HCT116 (cell line): ENCODE measurements at regions not wholly inside any gene's neighbourhood (a gene's known extent, or its start where the extent isn't known, plus 50 kb on each side); places are given as distances from the start of the nearest gene placed in this dataset.

ENCODE experiments used
- ATAC-seq: fragments of 200-7000 bp; cut with Tn5 transposase; 2 replicates; pipeline ENCODE4 v1.9.1; 2020; ENCODE audit warnings: mild to moderate bottlenecking, moderate library complexity
- BruUV-seq: library from RNA; stranded (reverse); fragments of 400-500 nt; replicated peaks from 2 replicates; lab custom pipeline; 2021; lab: Mats Ljungman, UMichigan
- CTCF ChIA-PET: fragments of 300-600 bp; sonication (Branson Sonifier 250); formaldehyde crosslinking; loops from one replicate; lab custom pipeline; 2021; ENCODE audit warnings: antibody characterized with exemption; lab: Charles Lee
- POLR2A ChIA-PET: fragments of 300-600, 350-600 bp; sonication (Branson Sonifier 250); formaldehyde crosslinking; loops from one replicate; lab custom pipeline; 2021; ENCODE audit warnings: antibody characterized with exemption; lab: Charles Lee
- RAD21 ChIA-PET, 2 experiments: fragments of 300-600 bp; sonication (Branson Sonifier 250); formaldehyde crosslinking; loops; one replicate each; lab custom pipeline; 2023; ENCODE audit warnings: low total read pairs in 2 of 2; ENCODE audit not compliant: uncharacterized antibody in 2 of 2, unreplicated experiment in 2 of 2, low non-redundant PET in 1 of 2; lab: Charles Lee
- DNase-seq: peaks from one replicate; pipeline ENCODE4 v3.0.0-alpha.2; 2010; ENCODE audit warnings: low read depth, low spot score
- H2AFZ ChIP-seq: fragments of 200-600 bp; shearing (Covaris generic), sonication (generic); 2 replicates; pipeline ENCODE4 v1.6.1; 2017; ENCODE audit warnings: low read depth, mixed run types, mixed read lengths, antibody characterized with exemption, low read length; ENCODE audit not compliant: poor library complexity, severe bottlenecking
- H3K27ac ChIP-seq: 2 replicates; pipeline ENCODE4 v1.5.1; 2012; ENCODE audit warnings: low read depth, low read length
- H3K27me3 ChIP-seq: fragments of 200-600 bp; sonication (generic); 2 replicates; pipeline ENCODE4 v1.6.1; 2016; ENCODE audit warnings: mixed run types, low read length, mixed read lengths; ENCODE audit not compliant: insufficient read depth
- H3K36me3 ChIP-seq, 2 experiments: fragments of 200-500 bp in 1 of 2; fragments of 200-600 bp in 1 of 2; sonication (Bioruptor generic) in 1 of 2; sonication (generic) in 1 of 2; 2 replicates each; pipeline versions ENCODE4 v1.5.1 to v1.6.1; 2014 to 2016; ENCODE audit warnings: low read length in 2 of 2, inconsistent platforms in 1 of 2, mixed read lengths in 1 of 2, mixed run types in 1 of 2; ENCODE audit not compliant: insufficient read depth in 2 of 2, control insufficient read depth in 1 of 2
- H3K4me1 ChIP-seq, 2 experiments: fragments of 200-600 bp in 1 of 2; sonication (generic) in 1 of 2; 2 replicates each; pipeline versions ENCODE4 v1.5.1 to v1.6.1; 2012 to 2017; ENCODE audit warnings: low read length in 2 of 2, inconsistent platforms in 1 of 2, mild to moderate bottlenecking in 1 of 2, mixed read lengths in 1 of 2, mixed run types in 1 of 2, moderate library complexity in 1 of 2; ENCODE audit not compliant: insufficient read depth in 2 of 2, control insufficient read depth in 1 of 2
- H3K4me2 ChIP-seq: fragments of 200-600 bp; sonication (generic); 2 replicates; pipeline ENCODE4 v1.6.1; 2017; ENCODE audit warnings: mixed run types, low read length, mixed read lengths
- H3K4me3 ChIP-seq, 2 experiments: fragments of 200-600 bp in 1 of 2; sonication (generic) in 1 of 2; replicated peaks in 1 of 2; 2 replicates each; pipeline ENCODE4 v1.5.1; 2011 to 2016; ENCODE audit warnings: low read length in 2 of 2, control low read depth in 1 of 2, low read depth in 1 of 2, mild to moderate bottlenecking in 1 of 2, mixed read lengths in 1 of 2, mixed run types in 1 of 2
- H3K79me2 ChIP-seq: fragments of 200-600 bp; sonication (generic); 2 replicates; pipeline ENCODE4 v1.6.1; 2017; ENCODE audit warnings: mild to moderate bottlenecking, mixed run types, low read length, moderate library complexity, mixed read lengths; ENCODE audit not compliant: insufficient read depth
- H3K9ac ChIP-seq: fragments of 200-600 bp; sonication (generic); 2 replicates; pipeline ENCODE4 v1.6.1; 2016; ENCODE audit warnings: low read length, mixed read lengths
- H3K9me2 ChIP-seq: fragments of 200-600 bp; sonication (generic), shearing (Covaris generic); 2 replicates; pipeline ENCODE4 v1.6.1; 2017; ENCODE audit warnings: mixed run types, mild to moderate bottlenecking, moderate library complexity; ENCODE audit not compliant: insufficient read depth
- H3K9me3 ChIP-seq, 2 experiments: fragments of 200-500 bp in 1 of 2; fragments of 200-600 bp in 1 of 2; sonication (Bioruptor generic) in 1 of 2; sonication (generic) in 1 of 2; 2 replicates each; pipeline ENCODE4 v1.6.1; 2014 to 2017; ENCODE audit warnings: low read length in 2 of 2, mixed read lengths in 2 of 2, inconsistent platforms in 1 of 2, low read depth in 1 of 2, mild to moderate bottlenecking in 1 of 2, mixed run types in 1 of 2, moderate library complexity in 1 of 2; ENCODE audit not compliant: control insufficient read depth in 1 of 2, insufficient read depth in 1 of 2
- H4K20me1 ChIP-seq: fragments of 200-600 bp; sonication (generic), shearing (Covaris generic); 2 replicates; pipeline ENCODE4 v1.6.1; 2017; ENCODE audit warnings: mixed run types, mild to moderate bottlenecking, moderate library complexity; ENCODE audit not compliant: insufficient read depth
- ATF3 ChIP-seq: IDR thresholded peaks from 2 replicates; pipeline ENCODE4 v1.6.1; 2012
- CBX3 ChIP-seq: IDR thresholded peaks from 2 replicates; pipeline ENCODE4 v1.6.1; 2012; ENCODE audit warnings: low read depth
- CEBPB ChIP-seq: IDR thresholded peaks from 2 replicates; pipeline ENCODE4 v1.6.1; 2012; ENCODE audit warnings: low read depth
- EGR1 ChIP-seq: IDR thresholded peaks from 2 replicates; pipeline ENCODE4 v1.6.1; 2012; ENCODE audit warnings: low read depth
- ELF1 ChIP-seq: IDR thresholded peaks from 2 replicates; pipeline ENCODE4 v1.6.1; 2012; ENCODE audit warnings: low read depth, borderline replicate concordance
- EZH2 ChIP-seq: fragments of 200-600 bp; sonication (generic); IDR thresholded peaks from 2 replicates; pipeline ENCODE4 v1.6.1; 2017; ENCODE audit warnings: antibody characterized with exemption, mixed run types
- EZH2phosphoT487 ChIP-seq: fragments of 200-600 bp; IDR thresholded peaks from 2 replicates; pipeline ENCODE4 v1.6.1; 2018; ENCODE audit warnings: antibody characterized with exemption, borderline replicate concordance
- FOSL1 ChIP-seq: IDR thresholded peaks from 2 replicates; pipeline ENCODE4 v1.6.1; 2012; ENCODE audit warnings: low read depth
- JUND ChIP-seq: IDR thresholded peaks from 2 replicates; pipeline ENCODE4 v1.6.1; 2012
- POLR2A ChIP-seq: IDR thresholded peaks from 2 replicates; pipeline ENCODE4 v1.7.0; 2011; ENCODE audit warnings: borderline replicate concordance; ENCODE audit not compliant: insufficient read depth, insufficient read length; ENCODE audit errors: extremely low read depth
- POLR2AphosphoS5 ChIP-seq: IDR thresholded peaks from 2 replicates; pipeline ENCODE4 v1.6.1; 2011; ENCODE audit warnings: mild to moderate bottlenecking, low read depth, low read length, moderate library complexity
- RAD21 ChIP-seq: IDR thresholded peaks from 2 replicates; pipeline ENCODE4 v1.6.1; 2012; ENCODE audit warnings: low read depth, mild to moderate bottlenecking
- SIN3A ChIP-seq: IDR thresholded peaks from 2 replicates; pipeline ENCODE4 v1.6.1; 2012; ENCODE audit warnings: low read depth
- SP1 ChIP-seq: IDR thresholded peaks from 2 replicates; pipeline ENCODE4 v1.6.1; 2012; ENCODE audit warnings: low read depth
- SRF ChIP-seq: IDR thresholded peaks from 2 replicates; pipeline ENCODE4 v1.6.1; 2012; ENCODE audit warnings: low read depth
- TCF7L2 ChIP-seq: IDR thresholded peaks from 2 replicates; pipeline ENCODE4 v1.7.0; 2011; ENCODE audit warnings: borderline replicate concordance, inconsistent platforms; ENCODE audit not compliant: insufficient read depth, insufficient read length; ENCODE audit errors: extremely low read depth
- ZBTB33 ChIP-seq: IDR thresholded peaks from 2 replicates; pipeline ENCODE4 v1.6.1; 2011; ENCODE audit warnings: mild to moderate bottlenecking, low read length, moderate library complexity; ENCODE audit not compliant: insufficient replicate concordance; ENCODE audit errors: extremely low read depth
- ZFX ChIP-seq: fragments of 450-650 bp; IDR thresholded peaks from 2 replicates; pipeline ENCODE4 v1.6.1; 2017
- intact Hi-C: fragments of 100-400 bp; cut with micrococcal nuclease; formaldehyde crosslinking; loops from 2 replicates; pipeline ENCODE4 v1.10.0; 2022
- TF ChIP-seq, protein P1 (sequence below): IDR thresholded peaks from 2 replicates; pipeline ENCODE4 v1.6.1; 2012; ENCODE audit warnings: low read depth
- TF ChIP-seq, protein P2 (sequence below), 3 experiments: fragments of 200-600 bp in 1 of 3; sonication (generic) in 1 of 3; IDR thresholded peaks in 2 of 3; conservative IDR thresholded peaks in 1 of 3; 2 replicates each; pipeline ENCODE4 v1.5.1; 2012 to 2017; ENCODE audit warnings: low read depth in 2 of 3, low read length in 2 of 3, antibody characterized with exemption in 1 of 3, borderline replicate concordance in 1 of 3, control low read depth in 1 of 3, mild to moderate bottlenecking in 1 of 3, mixed read lengths in 1 of 3, mixed run types in 1 of 3, moderate library complexity in 1 of 3; ENCODE audit not compliant: insufficient read depth in 1 of 3

DNA sequence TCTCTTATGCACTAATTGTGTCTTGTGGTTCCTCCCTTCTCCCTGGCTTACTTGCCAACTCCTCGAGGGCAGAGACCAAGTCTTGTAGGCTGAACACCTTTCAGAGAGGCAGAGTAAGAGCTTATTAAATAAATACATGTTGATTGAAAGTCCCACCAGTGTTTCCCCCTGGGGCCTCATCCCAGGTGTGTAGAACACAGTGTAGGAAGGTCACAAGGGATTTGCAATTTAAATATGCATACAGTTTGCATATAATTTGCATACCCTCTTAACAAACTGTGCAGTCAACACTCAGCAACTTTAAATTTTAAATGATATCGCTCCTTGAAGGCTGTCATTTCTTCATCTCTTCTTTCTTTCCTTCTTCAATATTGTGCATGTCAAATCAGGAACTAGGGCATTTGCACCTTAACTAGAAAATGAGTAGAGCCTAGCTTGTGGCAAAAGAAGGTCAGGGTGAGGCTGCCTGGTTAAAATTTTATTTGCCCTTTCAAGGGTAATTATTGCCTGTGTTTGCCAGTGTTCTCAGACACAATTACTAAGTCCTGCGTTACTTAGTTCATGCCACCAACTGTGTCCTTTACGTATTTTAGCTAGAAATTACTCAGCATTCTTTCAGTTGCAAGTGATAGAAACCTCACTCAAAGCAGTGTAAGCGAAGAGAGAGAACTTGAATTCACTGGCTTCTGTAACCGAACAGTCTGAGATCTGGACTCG, 465.7 kb downstream of the HAPSTR1 start:
- H3K4me2 ChIP-seq = no peak overlapping the region
- no peak for TF ChIP-seq TCF7L2
- no peak for TF ChIP-seq RAD21
- TF ChIP-seq ELF1 = no peak
- no peak for TF ChIP-seq CBX3
- no peak for TF ChIP-seq ZBTB33
- TF ChIP-seq FOSL1 = no peak
- no peak for TF ChIP-seq POLR2AphosphoS5
- TF ChIP-seq ATF3 = no peak
- no peak for TF ChIP-seq ZFX
- TF ChIP-seq EZH2phosphoT487 = no peak
- TF ChIP-seq EGR1 = no peak
- TF ChIP-seq, protein P1, sequence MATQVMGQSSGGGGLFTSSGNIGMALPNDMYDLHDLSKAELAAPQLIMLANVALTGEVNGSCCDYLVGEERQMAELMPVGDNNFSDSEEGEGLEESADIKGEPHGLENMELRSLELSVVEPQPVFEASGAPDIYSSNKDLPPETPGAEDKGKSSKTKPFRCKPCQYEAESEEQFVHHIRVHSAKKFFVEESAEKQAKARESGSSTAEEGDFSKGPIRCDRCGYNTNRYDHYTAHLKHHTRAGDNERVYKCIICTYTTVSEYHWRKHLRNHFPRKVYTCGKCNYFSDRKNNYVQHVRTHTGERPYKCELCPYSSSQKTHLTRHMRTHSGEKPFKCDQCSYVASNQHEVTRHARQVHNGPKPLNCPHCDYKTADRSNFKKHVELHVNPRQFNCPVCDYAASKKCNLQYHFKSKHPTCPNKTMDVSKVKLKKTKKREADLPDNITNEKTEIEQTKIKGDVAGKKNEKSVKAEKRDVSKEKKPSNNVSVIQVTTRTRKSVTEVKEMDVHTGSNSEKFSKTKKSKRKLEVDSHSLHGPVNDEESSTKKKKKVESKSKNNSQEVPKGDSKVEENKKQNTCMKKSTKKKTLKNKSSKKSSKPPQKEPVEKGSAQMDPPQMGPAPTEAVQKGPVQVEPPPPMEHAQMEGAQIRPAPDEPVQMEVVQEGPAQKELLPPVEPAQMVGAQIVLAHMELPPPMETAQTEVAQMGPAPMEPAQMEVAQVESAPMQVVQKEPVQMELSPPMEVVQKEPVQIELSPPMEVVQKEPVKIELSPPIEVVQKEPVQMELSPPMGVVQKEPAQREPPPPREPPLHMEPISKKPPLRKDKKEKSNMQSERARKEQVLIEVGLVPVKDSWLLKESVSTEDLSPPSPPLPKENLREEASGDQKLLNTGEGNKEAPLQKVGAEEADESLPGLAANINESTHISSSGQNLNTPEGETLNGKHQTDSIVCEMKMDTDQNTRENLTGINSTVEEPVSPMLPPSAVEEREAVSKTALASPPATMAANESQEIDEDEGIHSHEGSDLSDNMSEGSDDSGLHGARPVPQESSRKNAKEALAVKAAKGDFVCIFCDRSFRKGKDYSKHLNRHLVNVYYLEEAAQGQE = no peak
- TF ChIP-seq JUND = no peak
- no peak for TF ChIP-seq CEBPB
- no peak for TF ChIP-seq SP1
- TF ChIP-seq, protein P2, sequence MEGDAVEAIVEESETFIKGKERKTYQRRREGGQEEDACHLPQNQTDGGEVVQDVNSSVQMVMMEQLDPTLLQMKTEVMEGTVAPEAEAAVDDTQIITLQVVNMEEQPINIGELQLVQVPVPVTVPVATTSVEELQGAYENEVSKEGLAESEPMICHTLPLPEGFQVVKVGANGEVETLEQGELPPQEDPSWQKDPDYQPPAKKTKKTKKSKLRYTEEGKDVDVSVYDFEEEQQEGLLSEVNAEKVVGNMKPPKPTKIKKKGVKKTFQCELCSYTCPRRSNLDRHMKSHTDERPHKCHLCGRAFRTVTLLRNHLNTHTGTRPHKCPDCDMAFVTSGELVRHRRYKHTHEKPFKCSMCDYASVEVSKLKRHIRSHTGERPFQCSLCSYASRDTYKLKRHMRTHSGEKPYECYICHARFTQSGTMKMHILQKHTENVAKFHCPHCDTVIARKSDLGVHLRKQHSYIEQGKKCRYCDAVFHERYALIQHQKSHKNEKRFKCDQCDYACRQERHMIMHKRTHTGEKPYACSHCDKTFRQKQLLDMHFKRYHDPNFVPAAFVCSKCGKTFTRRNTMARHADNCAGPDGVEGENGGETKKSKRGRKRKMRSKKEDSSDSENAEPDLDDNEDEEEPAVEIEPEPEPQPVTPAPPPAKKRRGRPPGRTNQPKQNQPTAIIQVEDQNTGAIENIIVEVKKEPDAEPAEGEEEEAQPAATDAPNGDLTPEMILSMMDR (IDR thresholded peaks at IDR 0.05 in 2 of 3, conservative IDR thresholded peaks at IDR 0.05 in 1 of 3; ENCODE audit: borderline replicate concordance in 1 of 3, insufficient read depth in 1 of 3, low read depth in 2 of 3, low read length in 2 of 3) = no peak
- TF ChIP-seq POLR2A = no peak
- no peak for TF ChIP-seq SIN3A
- no peak for TF ChIP-seq EZH2
- TF ChIP-seq SRF = no peak
- H3K9ac ChIP-seq = no peak overlapping the region
- RAD21 ChIA-PET = no interaction called here
- CTCF ChIA-PET = no interaction called here
- H3K27me3 ChIP-seq = no peaks in the 10 kb centered on the region
- no peaks in the 10 kb centered on the region for H3K9me3 ChIP-seq
- H3K27ac ChIP-seq = no peak overlapping the region
- no peaks in the 10 kb centered on the region for H3K4me1 ChIP-seq
- H2AFZ ChIP-seq = no peak overlapping the region
- ATAC-seq (no peak), DNase-seq (no peak)
- BruUV-seq = no TSS peak
- H3K79me2 ChIP-seq = no peaks in the 10 kb centered on the region
- H3K36me3 ChIP-seq = no peaks in the 10 kb centered on the region
- no peak overlapping the region for H3K4me3 ChIP-seq
- H4K20me1 ChIP-seq = no peaks in the 10 kb centered on the region
- intact Hi-C loops = no loop called here
- H3K9me2 ChIP-seq = no peaks in the 10 kb centered on the region
- POLR2A ChIA-PET = no interaction called here
